ENCODE measurements at regions not wholly inside any gene's neighbourhood (a gene's known extent, or its start where the extent isn't known, plus 50 kb on each side); places are given as distances from the start of the nearest gene placed in this dataset.

GRCh38 chr4:186859420-186859819 is 135.8 kb upstream of the FAT1 start (continued):
- no peak for TF ChIP-seq ZFP1 (CRISPR knock-in tag; IDR thresholded peaks at IDR 0.05)
- TF ChIP-seq HOXD1 (CRISPR knock-in tag; IDR thresholded peaks at IDR 0.05): no peak
- no peak for TF ChIP-seq ZNF746 (CRISPR knock-in tag; IDR thresholded peaks at IDR 0.05)
- TF ChIP-seq FLYWCH1 (CRISPR knock-in tag; IDR thresholded peaks at IDR 0.05): no peak

- H2AFZ ChIP-seq (ENCODE audit: low read length): no peak overlapping the region
- H3K4me1 ChIP-seq (ENCODE audit: insufficient read depth, low read length): no peaks in the 10 kb centered on the region
- no peak overlapping the region for H3K4me2 ChIP-seq (ENCODE audit: low read depth, low read length)
- no peaks in the 10 kb centered on the region for H3K9me3 ChIP-seq (ENCODE audit: low read length)
- ATAC-seq (no peak), FAIRE-seq (no peak), DNase-seq (ENCODE audit: low spot score) (no peak)
- no peaks in the 10 kb centered on the region for H3K36me3 ChIP-seq (replicated peaks in 1 of 2; ENCODE audit: control insufficient read depth in 1 of 2, insufficient read depth in 2 of 2, low read length in 2 of 2)
- in situ Hi-C loops (cut with HindIII; ENCODE audit: extremely low pct_ligation_motif_present, low pct_unique_long_range_greater_than_20kb): no loop called here
- POLR2A ChIA-PET: no interaction called here
- BruUV-seq (replicated peaks): no TSS peak
- intact Hi-C loops (cut with micrococcal nuclease; ENCODE audit: unreplicated experiment): no loop called here
- CTCF ChIA-PET (ENCODE audit: low intra/inter-chr PET ratio, low total read pairs): no interaction called here
- no peak overlapping the region for H3K27ac ChIP-seq (ENCODE audit: extremely low read length, insufficient read depth, low read length)
- no peaks in the 10 kb centered on the region for H3K79me2 ChIP-seq (ENCODE audit: insufficient read depth, low read length)
- no peaks in the 10 kb centered on the region for H4K20me1 ChIP-seq (ENCODE audit: insufficient read depth, low read length)
- no peak overlapping the region for H3K9ac ChIP-seq (ENCODE audit: insufficient read depth, low read depth, low read length)
- no peak overlapping the region for H3K4me3 ChIP-seq (replicated peaks in 1 of 3; ENCODE audit: insufficient read depth in 1 of 3, low read depth in 2 of 3, low read length in 3 of 3)
- H3K27me3 ChIP-seq (ENCODE audit: control insufficient read depth in 1 of 2, insufficient read depth in 2 of 2, low read length in 2 of 2): peaks cover 3 to 20% of the 10 kb centered on the region in 2 experiments; a peak in 2 of 5 replicates
- TF ChIP-seq ZNF790 (CRISPR knock-in tag; IDR thresholded peaks at IDR 0.05; ENCODE audit: borderline replicate concordance) (no peak), KIAA2018 (CRISPR knock-in tag; IDR thresholded peaks at IDR 0.05; ENCODE audit: borderline replicate concordance) (no peak), REXO4 (CRISPR knock-in tag; IDR thresholded peaks at IDR 0.05; ENCODE audit: borderline replicate concordance) (no peak), MIXL1 (CRISPR knock-in tag; IDR thresholded peaks at IDR 0.05) (no peak), GMEB1 (CRISPR knock-in tag; IDR thresholded peaks at IDR 0.05; ENCODE audit: borderline replicate concordance) (no peak), ZNF660 (CRISPR knock-in tag; IDR thresholded peaks at IDR 0.05; ENCODE audit: borderline replicate concordance, low read depth) (no peak)
These were observed 137.7 kb upstream of the FAT1 start for GRCh38 chr4:186861317-186861716.
